SK-N-SH (cell line): ENCODE measurements at regions not wholly inside any gene's neighbourhood (a gene's known extent, or its start where the extent isn't known, plus 50 kb on each side); places are given as distances from the start of the nearest gene placed in this dataset.

Experiments
- CTCF ChIA-PET: fragments of 300-600, 350-600 bp; formaldehyde crosslinking; extraction: SDS; loops from one replicate; lab custom pipeline; 2021; lab: Yijun Ruan, JAX
- POLR2A ChIA-PET: fragments of 350-600 bp; sonication (Branson Sonifier 250); formaldehyde crosslinking; extraction: SDS; loops from one replicate; lab custom pipeline; 2020; ENCODE audit warnings: antibody characterized with exemption, inconsistent platforms; lab: Yijun Ruan, JAX
- DNase-seq: peaks from one replicate; pipeline ENCODE4 v3.0.0; 2012
- H2AFZ ChIP-seq: fragments of 200-600 bp; sonication (generic); 2 replicates; pipeline ENCODE4 v1.8.1; 2016; ENCODE audit warnings: antibody characterized with exemption, mild to moderate bottlenecking, low read depth
- H3F3A ChIP-seq: fragments of 200-600 bp; sonication (generic); replicated peaks from 2 replicates; pipeline ENCODE3; 2016; ENCODE audit warnings: antibody characterized with exemption, mild to moderate bottlenecking; ENCODE audit not compliant: insufficient read depth
- H3K27ac ChIP-seq, 2 experiments: fragments of 200-500 bp in 1 of 2; fragments of 200-600 bp in 1 of 2; sonication (Bioruptor generic) in 1 of 2; sonication (generic), shearing (Covaris generic) in 1 of 2; 2 replicates each; pipeline versions ENCODE4 v1.5.1 to v1.6.1; 2014 to 2016; ENCODE audit warnings: low read depth in 2 of 2, inconsistent platforms in 1 of 2, low read length in 1 of 2, mild to moderate bottlenecking in 1 of 2, mixed read lengths in 1 of 2
- H3K27me3 ChIP-seq: fragments of 200-600 bp; sonication (generic), shearing (Covaris generic); 2 replicates; pipeline ENCODE4 v1.6.1; 2016; ENCODE audit warnings: mixed run types; ENCODE audit not compliant: insufficient read depth
- H3K36me3 ChIP-seq, 2 experiments: fragments of 200-500 bp in 1 of 2; fragments of 200-600 bp in 1 of 2; sonication (Bioruptor generic) in 1 of 2; sonication (generic) in 1 of 2; replicated peaks in 1 of 2; 2 replicates each; pipeline versions ENCODE3 to v1.5.1; 2014 to 2016; ENCODE audit warnings: low read length in 1 of 2, mild to moderate bottlenecking in 1 of 2; ENCODE audit not compliant: insufficient read depth in 2 of 2, control insufficient read depth in 1 of 2
- H3K4me1 ChIP-seq, 2 experiments: fragments of 200-500 bp in 1 of 2; fragments of 200-600 bp in 1 of 2; sonication (Bioruptor generic) in 1 of 2; sonication (generic), shearing (Covaris generic) in 1 of 2; 2 replicates each; pipeline versions ENCODE4 v1.5.1 to v1.6.1; 2014 to 2016; ENCODE audit warnings: low read depth in 1 of 2, low read length in 1 of 2, mixed run types in 1 of 2; ENCODE audit not compliant: insufficient read depth in 2 of 2, control insufficient read depth in 1 of 2
- H3K4me2 ChIP-seq: fragments of 200-600 bp; sonication (generic), shearing (Covaris generic); 2 replicates; pipeline ENCODE4 v1.6.1; 2017; ENCODE audit warnings: mixed run types
- H3K4me3 ChIP-seq, 2 experiments: fragments of 200-500 bp in 1 of 2; fragments of 200-600 bp in 1 of 2; sonication (Bioruptor generic) in 1 of 2; sonication (generic), shearing (Covaris generic) in 1 of 2; 2 replicates each; pipeline versions ENCODE4 v1.5.1 to v1.8.1; 2014 to 2016; ENCODE audit warnings: low read depth in 2 of 2, inconsistent platforms in 1 of 2, low read length in 1 of 2, mild to moderate bottlenecking in 1 of 2, mixed read lengths in 1 of 2, moderate library complexity in 1 of 2
- H3K79me2 ChIP-seq: fragments of 200-600 bp; sonication (generic); 2 replicates; pipeline ENCODE4 v1.8.1; 2017; ENCODE audit warnings: mild to moderate bottlenecking; ENCODE audit not compliant: insufficient read depth
- H3K9ac ChIP-seq: fragments of 200-600 bp; sonication (generic); 2 replicates; pipeline ENCODE4 v1.6.1; 2017; ENCODE audit warnings: mixed run types
- H3K9me2 ChIP-seq: fragments of 200-600 bp; sonication (generic); 2 replicates; pipeline ENCODE4 v1.6.1; 2017; ENCODE audit warnings: mixed run types
- H3K9me3 ChIP-seq: fragments of 200-600 bp; sonication (generic); 2 replicates; pipeline ENCODE4 v1.6.1; 2017; ENCODE audit warnings: mixed run types, mild to moderate bottlenecking, moderate library complexity
- H4K20me1 ChIP-seq: fragments of 200-600 bp; sonication (generic); 2 replicates; pipeline ENCODE4 v1.6.1; 2017; ENCODE audit warnings: mild to moderate bottlenecking, mixed run types; ENCODE audit not compliant: insufficient read depth
- CHD2 ChIP-seq: fragments of 150-350 bp; IDR thresholded peaks from 2 replicates; pipeline ENCODE4 v1.6.1; 2018; ENCODE audit warnings: low read length; ENCODE audit not compliant: partially characterized antibody
- CTCF ChIP-seq: fragments of 200-600 bp; sonication (generic); IDR thresholded peaks from 2 replicates; pipeline ENCODE4 v1.6.1; 2017; ENCODE audit warnings: antibody characterized with exemption, mild to moderate bottlenecking, moderate library complexity
- FOSL2 ChIP-seq: IDR thresholded peaks from 2 replicates; pipeline ENCODE4 v1.4.0; 2012; ENCODE audit warnings: low read depth, mild to moderate bottlenecking, moderate library complexity, borderline replicate concordance
- FOXJ3 ChIP-seq: sonication (generic); formaldehyde crosslinking; IDR thresholded peaks from 2 replicates; pipeline ENCODE4 v1.5.1; 2020; ENCODE audit warnings: mild to moderate bottlenecking, missing genetic modification reagents
- FOXM1 ChIP-seq: IDR thresholded peaks from 2 replicates; pipeline ENCODE4 v1.4.0; 2012; ENCODE audit warnings: low read depth, mild to moderate bottlenecking
- IRF3 ChIP-seq: fragments of 150-350 bp; IDR thresholded peaks from 2 replicates; pipeline ENCODE4 v1.6.1; 2016; ENCODE audit warnings: mild to moderate bottlenecking, low read depth, low read length
- JUND ChIP-seq: IDR thresholded peaks from 2 replicates; pipeline ENCODE4 v1.4.0; 2012
- MEF2A ChIP-seq: IDR thresholded peaks from 2 replicates; pipeline ENCODE4 v1.4.0; 2012; ENCODE audit warnings: low read depth, borderline replicate concordance
- MXI1 ChIP-seq: IDR thresholded peaks from 2 replicates; pipeline ENCODE4 v1.6.1; 2012; ENCODE audit warnings: mild to moderate bottlenecking, low read depth, low read length, improper control_type of control experiment
- NFIC ChIP-seq: IDR thresholded peaks from 2 replicates; pipeline ENCODE4 v1.4.0; 2012; ENCODE audit warnings: borderline replicate concordance
- NRF1 ChIP-seq: IDR thresholded peaks from 2 replicates; pipeline ENCODE4 v1.6.1; 2012; ENCODE audit warnings: low read depth, mild to moderate bottlenecking, low read length
- PBX3 ChIP-seq: IDR thresholded peaks from 2 replicates; pipeline ENCODE4; 2012
- RAD21 ChIP-seq: IDR thresholded peaks from 2 replicates; pipeline ENCODE4 v1.6.1; 2012; ENCODE audit warnings: mild to moderate bottlenecking, low read length
- RCOR1 ChIP-seq: fragments of 150-350 bp; IDR thresholded peaks from 2 replicates; pipeline ENCODE4 v1.6.1; 2017; ENCODE audit warnings: antibody characterized with exemption, low read length
- REST ChIP-seq: IDR thresholded peaks from 2 replicates; pipeline ENCODE4 v1.6.1; 2012; ENCODE audit warnings: mild to moderate bottlenecking, low read depth, low read length, moderate library complexity
- TCF12 ChIP-seq: IDR thresholded peaks from 2 replicates; pipeline ENCODE4 v1.4.0; 2012
- TEAD4 ChIP-seq: IDR thresholded peaks from 2 replicates; pipeline ENCODE4 v1.4.0; 2012; ENCODE audit warnings: mild to moderate bottlenecking, borderline replicate concordance; ENCODE audit not compliant: insufficient read depth
- USF2 ChIP-seq: fragments of 150-350 bp; IDR thresholded peaks from 2 replicates; pipeline ENCODE4 v1.6.1; 2017; ENCODE audit warnings: antibody characterized with exemption, low read length, low read depth, borderline replicate concordance
- ZBTB33 ChIP-seq: IDR thresholded peaks from 2 replicates; pipeline ENCODE4 v1.4.0; 2012; ENCODE audit warnings: low read depth, borderline replicate concordance
- WGBS: methylation state at CpG from one replicate; pipeline ENCODE4 v1.1.6; 2017; ENCODE audit warnings: low lambda C conversion rate; 5-methylcytosine and 5-hydroxymethylcytosine counted together

- no peak for TF ChIP-seq ZBTB33
These were observed 174.4 kb upstream of the SPRY2 start (continued) for GRCh38 chr13:80515296-80515695.

- POLR2A ChIA-PET, result no interaction called here
- Histone ChIP-seq H3K9me2 (no peaks in the 10 kb centered on the region), H3K27me3 (no peaks in the 10 kb centered on the region), H3K4me3 (no peak overlapping the region), H3K36me3 (no peaks in the 10 kb centered on the region), H2AFZ (no peak overlapping the region), H3K79me2 (no peaks in the 10 kb centered on the region), H3K9ac (no peak overlapping the region), H3K4me2 (no peak overlapping the region), H3K27ac (no peak overlapping the region), H4K20me1 (no peaks in the 10 kb centered on the region), H3K4me1 (no peaks in the 10 kb centered on the region), H3F3A (no peaks in the 10 kb centered on the region), H3K9me3 (no peaks in the 10 kb centered on the region)
- CTCF ChIA-PET, result no interaction called here
- WGBS, result 88% methylated on average over 1 of the region's 1 CpG
- DNase-seq, result no peak
- TF ChIP-seq PBX3, result no peak
- no peak for TF ChIP-seq IRF3
- no peak for TF ChIP-seq RCOR1
- no peak for TF ChIP-seq JUND
- TF ChIP-seq FOXM1, result no peak
- no peak for TF ChIP-seq REST
- TF ChIP-seq MEF2A, result no peak
- no peak for TF ChIP-seq CHD2
- no peak for TF ChIP-seq FOSL2
- TF ChIP-seq ZBTB33, result no peak
- TF ChIP-seq FOXJ3 (CRISPR knock-in tag), result no peak
- no peak for TF ChIP-seq RAD21
- no peak for TF ChIP-seq NRF1
- TF ChIP-seq CTCF, result no peak
- no peak for TF ChIP-seq NFIC
- no peak for TF ChIP-seq TCF12
- no peak for TF ChIP-seq USF2
- no peak for TF ChIP-seq MXI1
- TF ChIP-seq TEAD4, result no peak
These were observed 172.3 kb upstream of the SPRY2 start for GRCh38 chr13:80513196-80513595.
